BJ (cell line): ENCODE measurements at regions not wholly inside any gene's neighbourhood (a gene's known extent, or its start where the extent isn't known, plus 50 kb on each side); places are given as distances from the start of the nearest gene placed in this dataset.

Experiments used
- CTCF ChIA-PET: fragments of 350-600 bp; formaldehyde crosslinking; extraction: SDS; loops from one replicate; lab custom pipeline; 2021; ENCODE audit warnings: antibody characterized with exemption, inconsistent platforms; lab: Yijun Ruan, JAX
- POLR2A ChIA-PET: fragments of 300-600 bp; sonication (Branson Sonifier 250); formaldehyde crosslinking; extraction: SDS; loops from one replicate; lab custom pipeline; 2021; ENCODE audit warnings: antibody characterized with exemption; lab: Charles Lee
- DNase-seq: peaks from one replicate; pipeline ENCODE4 v3.0.0-alpha.2; 2011; ENCODE audit warnings: low read depth
- H3K27me3 ChIP-seq: 2 replicates; pipeline ENCODE4 v1.6.0; 2011; ENCODE audit warnings: low read length; ENCODE audit not compliant: control insufficient read depth, insufficient read depth
- H3K36me3 ChIP-seq: 2 replicates; pipeline ENCODE4 v1.5.1; 2011; ENCODE audit warnings: low read length; ENCODE audit not compliant: control insufficient read depth, insufficient read depth
- H3K4me3 ChIP-seq: 2 replicates; pipeline ENCODE4 v1.5.1; 2011; ENCODE audit warnings: low read depth, mild to moderate bottlenecking, control low read depth, low read length
- CTCF ChIP-seq: IDR thresholded peaks from 2 replicates; pipeline ENCODE4 v1.5.1; 2011; ENCODE audit warnings: low read depth, mild to moderate bottlenecking, control low read depth, inconsistent platforms, low read length, moderate library complexity; ENCODE audit not compliant: insufficient read depth

DNA sequence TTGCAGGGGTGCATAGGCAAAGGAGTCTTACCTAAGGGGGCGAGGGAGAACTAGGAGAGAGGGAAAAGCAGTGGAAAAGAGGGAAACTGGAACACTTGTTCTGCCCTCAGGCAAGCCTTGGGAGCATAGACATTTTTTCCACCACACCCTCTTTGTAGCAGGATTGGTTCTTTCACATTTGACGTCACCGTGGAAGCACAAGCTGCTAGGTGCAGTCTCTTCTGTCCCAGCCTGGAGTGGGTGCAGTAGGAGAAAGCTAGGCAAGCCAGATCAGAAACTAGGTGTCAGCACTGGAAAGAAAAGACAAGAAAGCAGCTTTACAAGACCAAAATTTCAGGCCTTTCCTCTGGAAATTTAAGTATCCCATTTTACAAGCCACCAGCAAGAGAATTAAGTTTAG lies 440.4 kb downstream of the EFNA5 start:
- POLR2A ChIA-PET = no interaction called here
- H3K36me3 ChIP-seq = no peaks in the 10 kb centered on the region
- DNase-seq = no peak
- no peaks in the 10 kb centered on the region for H3K27me3 ChIP-seq
- CTCF ChIA-PET = no interaction called here
- TF ChIP-seq CTCF = no peak
- H3K4me3 ChIP-seq = no peak overlapping the region

DNA sequence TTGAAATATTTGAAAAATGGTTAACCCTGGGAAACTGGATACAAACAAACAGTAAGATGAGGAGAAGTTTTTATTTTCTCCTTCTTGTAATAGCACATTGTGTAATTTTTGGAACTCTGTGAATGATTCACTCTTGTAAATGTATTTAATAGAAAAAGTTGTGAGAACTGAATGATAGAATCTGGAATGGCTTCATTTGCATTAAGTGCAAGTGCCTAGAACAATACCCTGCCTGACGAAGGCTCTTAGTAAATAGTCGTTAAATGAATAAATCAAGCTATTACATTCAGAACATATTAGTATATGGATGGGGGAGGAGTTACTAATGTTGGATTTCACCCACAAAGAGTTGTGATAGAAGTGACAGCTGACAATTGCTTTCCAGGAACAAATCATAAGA lies 442.5 kb downstream of the EFNA5 start:
- no peaks in the 10 kb centered on the region for H3K36me3 ChIP-seq
- no peaks in the 10 kb centered on the region for H3K27me3 ChIP-seq
- no peak for TF ChIP-seq CTCF
- POLR2A ChIA-PET = no interaction called here
- H3K4me3 ChIP-seq = no peak overlapping the region
- CTCF ChIA-PET = interaction anchor here (0.9 kb wide), 1 partner anchor 20 kb away, joined by 3 read pairs; no protein-coding TSS in a partner anchor
- no peak for DNase-seq

GRCh38 chr5:107224272-107224671 lies 446.5 kb downstream of the EFNA5 start:
- TF ChIP-seq CTCF = no peak
- POLR2A ChIA-PET = no interaction called here
- CTCF ChIA-PET = interaction anchor here (0.6 kb wide), 1 partner anchor 343 kb away, joined by 4 read pairs; no protein-coding TSS in a partner anchor
- no peak overlapping the region for H3K4me3 ChIP-seq
- H3K36me3 ChIP-seq = no peaks in the 10 kb centered on the region
- H3K27me3 ChIP-seq = no peaks in the 10 kb centered on the region
- no peak for DNase-seq

DNA sequence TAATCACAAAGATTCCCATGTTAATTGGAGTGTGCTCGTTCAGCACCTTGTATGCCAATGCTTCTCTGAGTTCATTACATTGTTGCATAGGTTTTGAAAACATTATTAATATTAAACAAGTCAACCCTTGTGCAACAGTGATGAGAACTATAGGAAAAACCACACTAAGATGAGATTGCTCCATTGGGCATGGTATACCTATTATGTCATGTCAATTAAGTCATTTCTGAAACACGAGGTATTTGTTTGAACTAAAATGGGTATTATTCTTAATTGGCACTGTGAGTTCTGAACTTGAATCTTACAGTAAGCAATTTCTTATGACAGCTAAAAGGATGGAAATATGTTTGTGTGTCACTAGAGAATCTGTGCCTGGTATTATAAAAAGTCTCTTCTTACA lies 447.7 kb downstream of the EFNA5 start:
- Histone ChIP-seq H3K27me3 (no peaks in the 10 kb centered on the region), H3K4me3 (no peak overlapping the region), H3K36me3 (no peaks in the 10 kb centered on the region)
- DNase-seq = no peak
- CTCF ChIA-PET = no interaction called here
- no peak for TF ChIP-seq CTCF
- POLR2A ChIA-PET = no interaction called here

DNA sequence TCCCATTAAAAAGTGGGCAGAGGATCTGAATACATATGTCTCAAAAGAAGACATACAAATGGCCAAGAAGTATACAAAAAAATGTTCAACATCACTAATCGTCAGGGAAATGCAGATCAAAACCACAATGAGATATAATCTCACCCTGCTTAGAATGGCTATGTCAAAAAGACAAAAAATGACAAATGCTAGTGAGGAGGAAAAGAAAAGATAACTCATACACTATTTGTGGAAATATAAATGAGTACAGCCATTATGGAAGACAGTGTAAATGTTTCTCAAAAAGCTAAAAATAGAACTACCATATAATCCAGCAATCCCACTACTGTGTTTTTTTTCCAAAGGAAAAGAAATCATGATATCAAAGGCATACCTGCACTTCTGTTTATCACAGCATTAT lies 450.7 kb downstream of the EFNA5 start:
- POLR2A ChIA-PET = no interaction called here
- CTCF ChIA-PET = no interaction called here

More for the DNA sequence above, 450.7 kb downstream of the EFNA5 start:
- no peaks in the 10 kb centered on the region for H3K27me3 ChIP-seq
- TF ChIP-seq CTCF = no peak
- H3K36me3 ChIP-seq = no peaks in the 10 kb centered on the region
- no peak for DNase-seq
- no peak overlapping the region for H3K4me3 ChIP-seq
